Effector memory CD4-positive, alpha-beta T cell (primary cell): ENCODE measurements at regions not wholly inside any gene's neighbourhood (a gene's known extent, or its start where the extent isn't known, plus 50 kb on each side); places are given as distances from the start of the nearest gene placed in this dataset.

Experiments
- DNase-seq, 3 donors: peaks; one replicate each; pipeline ENCODE4 v3.0.0-alpha.2; 2020
- H3K27ac ChIP-seq: 2 replicates; pipeline ENCODE4 v1.7.0; 2013; ENCODE audit warnings: mild to moderate bottlenecking, low read length, moderate library complexity; ENCODE audit not compliant: insufficient read depth, poor library complexity, severe bottlenecking
- H3K27me3 ChIP-seq: replicated peaks from 2 replicates; pipeline ENCODE4 v1.7.0; 2013; ENCODE audit warnings: mild to moderate bottlenecking, low read length; ENCODE audit not compliant: insufficient read depth, control insufficient read depth, poor library complexity, severe bottlenecking
- H3K36me3 ChIP-seq: 2 replicates; pipeline ENCODE4 v1.7.0; 2013; ENCODE audit warnings: mild to moderate bottlenecking, low read length, moderate library complexity; ENCODE audit not compliant: control insufficient read depth, insufficient read depth
- H3K4me1 ChIP-seq: 2 replicates; pipeline ENCODE4 v1.7.0; 2013; ENCODE audit warnings: low read length, mild to moderate bottlenecking; ENCODE audit not compliant: control insufficient read depth, insufficient read depth, poor library complexity, severe bottlenecking
- H3K4me3 ChIP-seq: 2 replicates; pipeline ENCODE4 v1.7.0; 2013; ENCODE audit warnings: low read length, low read depth, mild to moderate bottlenecking; ENCODE audit not compliant: insufficient read depth, poor library complexity, severe bottlenecking
- H3K9me3 ChIP-seq: 2 replicates; pipeline ENCODE4 v1.7.0; 2013; ENCODE audit warnings: mild to moderate bottlenecking, low read length, moderate library complexity; ENCODE audit not compliant: control insufficient read depth

DNA sequence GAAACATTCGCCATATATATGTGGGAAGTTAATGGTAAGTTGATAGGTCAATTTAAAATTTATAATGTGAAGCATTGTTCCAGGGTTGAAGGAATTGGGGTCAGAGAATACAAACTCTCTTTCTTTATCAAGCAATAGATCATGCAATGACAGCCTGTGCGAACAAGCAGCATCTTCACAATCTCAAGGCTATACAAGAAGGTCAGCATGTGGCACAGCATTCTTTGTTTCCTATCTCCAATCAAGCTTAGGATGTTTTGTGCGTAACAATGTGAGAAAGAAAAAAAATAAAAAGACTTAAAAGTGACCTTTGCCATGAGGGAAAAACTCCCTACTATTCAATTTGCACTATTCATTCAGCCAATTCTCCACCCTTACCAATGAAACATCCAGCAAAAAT, 288.1 kb upstream of the NECTIN3 start:
- Histone ChIP-seq H3K36me3 (no peaks in the 10 kb centered on the region), H3K9me3 (no peaks in the 10 kb centered on the region), H3K27me3 (no peaks in the 10 kb centered on the region), H3K4me1 (no peaks in the 10 kb centered on the region), H3K4me3 (no peak overlapping the region), H3K27ac (no peak overlapping the region)
- DNase-seq, result no peak

DNA sequence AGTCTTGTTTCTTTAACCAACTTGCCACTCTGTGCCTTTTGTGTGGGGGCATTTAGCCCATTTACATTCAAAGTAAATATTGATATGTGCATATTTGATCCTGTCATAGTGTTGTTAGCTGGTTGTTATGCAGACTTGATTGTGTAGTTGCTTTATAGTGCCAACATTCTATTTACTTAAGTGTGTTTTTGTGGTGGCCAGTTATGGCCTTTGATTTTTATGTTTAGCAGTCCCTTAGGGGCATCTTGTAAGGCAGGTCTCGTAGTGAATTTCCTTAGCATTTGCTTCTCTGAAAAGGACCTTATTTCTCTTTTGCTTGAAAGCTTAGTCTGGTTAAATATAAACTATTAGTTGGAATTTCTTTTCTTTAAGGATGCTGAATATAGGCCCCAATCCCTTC, 282.8 kb upstream of the NECTIN3 start:
- DNase-seq, result no peak
- Histone ChIP-seq H3K4me3 (no peak overlapping the region), H3K4me1 (no peaks in the 10 kb centered on the region), H3K27me3 (no peaks in the 10 kb centered on the region), H3K9me3 (no peaks in the 10 kb centered on the region), H3K36me3 (no peaks in the 10 kb centered on the region), H3K27ac (no peak overlapping the region)

DNA sequence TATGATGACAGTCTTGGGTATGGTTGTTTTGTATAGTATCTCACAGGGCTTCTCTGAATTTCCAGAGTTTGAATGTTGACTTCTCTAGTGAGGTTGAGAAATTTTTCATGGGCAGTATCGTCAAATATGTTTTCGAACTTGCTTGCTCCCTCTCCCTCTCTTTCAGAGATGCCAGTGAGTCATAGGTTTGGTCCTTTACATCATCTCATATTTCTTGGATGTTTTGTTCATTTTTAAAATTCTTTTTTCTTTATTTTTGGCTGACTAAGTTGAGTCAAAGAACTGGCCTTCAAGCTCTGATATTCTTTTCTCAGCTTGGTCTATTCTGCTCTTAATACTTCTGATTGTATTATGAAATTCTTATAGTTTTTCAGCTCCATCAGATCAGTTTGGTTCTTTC, 282.3 kb upstream of the NECTIN3 start:
- H3K4me1 ChIP-seq, result no peaks in the 10 kb centered on the region
- no peaks in the 10 kb centered on the region for H3K27me3 ChIP-seq
- no peak for DNase-seq
- H3K9me3 ChIP-seq, result no peaks in the 10 kb centered on the region
- H3K36me3 ChIP-seq, result no peaks in the 10 kb centered on the region
- H3K27ac ChIP-seq, result no peak overlapping the region
- no peak overlapping the region for H3K4me3 ChIP-seq

DNA sequence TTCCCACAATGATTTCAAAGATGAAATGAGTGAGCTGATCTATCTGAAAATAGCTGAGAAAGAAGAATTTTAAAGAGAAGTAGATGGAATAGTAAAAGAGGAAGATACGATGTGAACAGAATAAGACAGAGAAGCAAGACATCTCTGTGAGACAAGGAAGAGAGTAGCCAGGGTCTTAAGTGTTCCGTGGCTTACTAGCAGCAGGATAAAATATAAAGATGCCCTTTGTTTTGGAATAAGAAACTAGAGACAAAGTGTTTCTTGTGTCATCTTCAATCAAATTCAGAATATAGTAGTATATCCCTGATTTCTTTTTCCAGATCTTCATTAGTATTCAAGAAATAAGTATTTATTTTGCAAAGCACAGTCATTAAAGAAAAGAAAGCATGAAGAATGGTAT, 281.0 kb upstream of the NECTIN3 start:
- H3K27ac ChIP-seq, result no peak overlapping the region
- H3K27me3 ChIP-seq, result no peaks in the 10 kb centered on the region
- DNase-seq, result no peak
- H3K4me1 ChIP-seq, result no peaks in the 10 kb centered on the region
- H3K9me3 ChIP-seq, result no peaks in the 10 kb centered on the region
- no peak overlapping the region for H3K4me3 ChIP-seq
- no peaks in the 10 kb centered on the region for H3K36me3 ChIP-seq

DNA sequence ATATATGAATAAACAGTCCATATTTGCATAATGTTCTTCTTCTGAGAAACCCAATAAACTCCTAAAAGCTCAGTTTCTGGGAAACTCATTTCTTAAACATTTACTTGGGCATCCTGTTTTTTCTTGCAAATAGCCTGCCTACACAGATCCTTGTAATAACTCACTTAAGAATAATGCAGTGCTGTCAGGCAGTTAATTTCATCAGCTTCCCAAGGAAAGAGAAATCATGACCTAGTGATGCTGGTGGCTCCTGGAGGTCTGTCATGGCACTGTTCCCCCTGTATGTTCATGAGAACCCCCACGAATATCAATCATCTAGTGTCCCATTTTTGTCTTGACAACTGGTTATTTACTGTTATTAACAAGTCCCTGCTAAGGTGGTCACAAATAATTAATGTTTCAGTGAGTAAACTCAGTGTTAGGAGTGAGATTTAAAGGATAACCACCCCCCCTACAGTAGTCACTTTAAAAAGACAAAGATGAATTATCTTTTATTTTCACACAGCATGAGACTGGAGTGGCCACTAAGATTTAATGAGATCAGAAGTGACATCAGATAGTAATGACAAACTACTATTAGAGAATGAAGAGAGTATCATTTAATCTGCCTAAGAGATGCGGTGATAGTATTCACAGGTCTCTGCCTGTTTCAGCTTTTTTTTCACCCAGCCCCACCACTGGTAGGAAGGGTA, 279.5 kb upstream of the NECTIN3 start:
- H3K27me3 ChIP-seq, result no peaks in the 10 kb centered on the region
- H3K4me3 ChIP-seq, result no peak overlapping the region
- H3K4me1 ChIP-seq, result no peaks in the 10 kb centered on the region
- DNase-seq, result no peak
- no peak overlapping the region for H3K27ac ChIP-seq
- no peaks in the 10 kb centered on the region for H3K9me3 ChIP-seq
- no peaks in the 10 kb centered on the region for H3K36me3 ChIP-seq

DNA sequence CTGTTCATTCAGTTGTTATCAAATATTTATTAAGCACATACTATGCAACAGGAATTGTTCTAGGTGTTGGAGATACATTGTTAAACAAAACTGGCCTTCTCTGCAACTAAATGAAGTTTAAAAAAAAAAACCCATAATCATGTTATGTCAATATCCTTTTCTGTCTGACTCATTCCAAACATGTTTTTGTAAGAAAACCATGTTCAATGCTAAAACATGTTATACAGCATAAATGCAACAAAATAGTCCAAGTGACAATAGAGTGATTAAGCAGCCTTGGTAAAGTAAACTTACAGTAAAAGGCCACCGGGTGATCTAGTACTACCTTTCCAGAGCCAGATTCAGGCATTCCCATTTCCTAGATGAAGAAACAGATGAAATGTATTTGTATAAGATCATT, 278.0 kb upstream of the NECTIN3 start:
- Histone ChIP-seq H3K4me1 (no peaks in the 10 kb centered on the region), H3K9me3 (no peaks in the 10 kb centered on the region), H3K27ac (no peak overlapping the region), H3K36me3 (no peaks in the 10 kb centered on the region), H3K27me3 (no peaks in the 10 kb centered on the region), H3K4me3 (no peak overlapping the region)
- no peak for DNase-seq

DNA sequence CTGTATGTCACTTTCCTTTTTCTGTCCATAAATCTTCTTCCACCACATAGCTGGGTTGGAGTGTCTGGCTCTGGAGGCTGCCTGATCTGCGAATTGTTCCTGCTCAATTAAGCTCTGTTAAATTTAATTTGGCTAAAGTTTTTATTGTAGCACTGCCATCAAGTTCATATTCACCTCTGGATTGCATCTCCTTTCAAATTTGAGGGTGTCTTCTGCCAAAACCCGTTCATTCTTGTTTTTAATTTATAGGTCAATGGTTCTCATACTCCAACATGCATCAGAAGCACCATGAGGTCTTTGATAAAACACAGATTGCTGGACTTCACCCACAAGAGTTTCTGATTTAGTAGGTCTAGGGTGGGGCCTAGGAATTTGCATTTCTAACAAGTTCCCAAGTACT, 276.5 kb upstream of the NECTIN3 start:
- H3K4me1 ChIP-seq, result no peaks in the 10 kb centered on the region
- H3K36me3 ChIP-seq, result no peaks in the 10 kb centered on the region
- no peak overlapping the region for H3K27ac ChIP-seq
- no peak overlapping the region for H3K4me3 ChIP-seq
- no peak for DNase-seq
- H3K9me3 ChIP-seq, result no peaks in the 10 kb centered on the region
- no peaks in the 10 kb centered on the region for H3K27me3 ChIP-seq

DNA sequence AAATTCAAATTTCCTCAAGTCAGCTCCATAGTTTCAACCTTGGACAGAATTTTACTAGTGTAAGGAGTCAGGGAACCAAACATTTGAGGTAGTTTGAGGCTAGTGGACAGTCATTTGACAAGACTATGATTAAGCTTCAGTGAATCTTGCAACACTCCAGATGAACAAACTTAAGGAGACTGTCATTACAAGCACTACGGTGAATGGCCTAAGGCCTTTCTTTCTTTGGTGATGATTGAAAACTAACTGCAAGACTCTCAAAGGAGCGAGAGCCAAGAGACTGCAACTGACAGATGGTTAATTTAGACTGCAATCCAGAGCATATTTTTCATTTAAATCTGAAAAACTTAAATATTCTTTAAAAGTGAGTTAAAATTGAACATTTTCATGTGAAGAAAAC, 272.3 kb upstream of the NECTIN3 start:
- Histone ChIP-seq H3K4me1 (no peaks in the 10 kb centered on the region), H3K9me3 (no peaks in the 10 kb centered on the region), H3K27me3 (no peaks in the 10 kb centered on the region), H3K36me3 (no peaks in the 10 kb centered on the region), H3K27ac (no peak overlapping the region), H3K4me3 (no peak overlapping the region)
- DNase-seq, result no peak

DNA sequence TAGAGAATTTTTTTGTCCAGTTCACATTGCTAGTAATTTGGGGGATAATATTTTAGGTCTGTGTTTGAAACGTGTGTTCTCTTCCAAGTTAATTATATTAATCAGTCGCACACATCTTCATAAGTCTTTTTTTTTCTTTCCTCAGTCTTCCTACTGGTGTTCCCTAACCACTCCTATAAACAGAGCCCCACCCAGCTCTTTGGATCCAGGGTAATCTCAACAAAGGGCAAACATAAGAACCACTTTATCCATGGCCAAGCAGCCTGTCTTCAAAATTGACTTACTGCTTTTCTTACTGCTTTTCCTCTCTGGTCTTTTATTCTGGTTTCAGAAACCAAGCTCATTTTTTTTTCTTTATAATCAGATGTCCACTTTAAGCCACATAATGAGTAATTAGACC, 266.8 kb upstream of the NECTIN3 start:
- H3K36me3 ChIP-seq, result no peaks in the 10 kb centered on the region
- H3K27ac ChIP-seq, result no peak overlapping the region
- no peak overlapping the region for H3K4me3 ChIP-seq
- DNase-seq, result no peak
- no peaks in the 10 kb centered on the region for H3K9me3 ChIP-seq
- H3K4me1 ChIP-seq, result no peaks in the 10 kb centered on the region
- H3K27me3 ChIP-seq, result no peaks in the 10 kb centered on the region

DNA sequence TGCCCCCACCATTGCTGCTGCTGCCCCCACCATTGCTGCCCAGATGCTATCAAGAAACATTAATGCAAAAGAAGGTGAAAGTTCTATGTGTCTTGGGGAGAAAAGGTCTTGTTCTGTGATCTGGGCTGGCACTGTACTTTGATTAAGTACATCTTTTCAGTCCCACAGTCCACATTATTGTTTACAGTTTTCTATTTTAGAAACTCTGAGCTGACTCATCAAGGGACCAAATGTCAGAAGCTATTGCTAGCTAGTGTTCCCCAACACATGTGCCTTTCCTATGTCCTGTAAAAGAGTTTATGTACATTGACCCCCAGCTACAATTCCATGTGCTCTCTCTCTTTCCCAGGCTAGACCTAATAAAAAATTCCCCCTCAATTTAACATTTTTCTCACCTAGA, 264.7 kb upstream of the NECTIN3 start:
- no peaks in the 10 kb centered on the region for H3K36me3 ChIP-seq
- H3K27me3 ChIP-seq, result no peaks in the 10 kb centered on the region
- H3K4me1 ChIP-seq, result no peaks in the 10 kb centered on the region
- H3K9me3 ChIP-seq, result no peaks in the 10 kb centered on the region
- no peak for DNase-seq
- no peak overlapping the region for H3K4me3 ChIP-seq
- no peak overlapping the region for H3K27ac ChIP-seq
